ENCODE measurements at regions not wholly inside any gene's neighbourhood (a gene's known extent, or its start where the extent isn't known, plus 50 kb on each side); places are given as distances from the start of the nearest gene placed in this dataset.

GRCh38 chrX:13891377-13892140 is 74.7 kb upstream of the GPM6B start (continued):
- TF ChIP-seq ZNF48 (tag by site-specific recombination; IDR thresholded peaks at IDR 0.05) (no peak), ZBTB10 (tag by site-specific recombination; IDR thresholded peaks at IDR 0.05) (no peak), ZNF121 (tag by site-specific recombination; IDR thresholded peaks at IDR 0.05) (no peak), REPIN1 (tag by site-specific recombination; IDR thresholded peaks at IDR 0.05; ENCODE audit: low read depth) (no peak), ZNF214 (tag by site-specific recombination; IDR thresholded peaks at IDR 0.05; ENCODE audit: borderline replicate concordance) (no peak), ZNF747 (tag by site-specific recombination; IDR thresholded peaks at IDR 0.05) (no peak), PRDM4 (tag by site-specific recombination; IDR thresholded peaks at IDR 0.05) (no peak), ZBTB17 (tag by site-specific recombination; IDR thresholded peaks at IDR 0.05) (no peak), ATF2 (tag by site-specific recombination; IDR thresholded peaks at IDR 0.05; ENCODE audit: low read depth) (no peak)

- no peaks in the 10 kb centered on the region for H3K36me3 ChIP-seq (ENCODE audit: control insufficient read depth in 2 of 2, insufficient read depth in 1 of 2, low read length in 2 of 2)
- CTCF ChIA-PET, result interaction anchor here (0.6 kb wide), 3 partner anchors 13 to 214 kb away, joined by 3 to 4 read pairs (median 3); no protein-coding TSS in a partner anchor
- TF ChIP-seq ZEB2 (tag by site-specific recombination; IDR thresholded peaks at IDR 0.05) (no peak), ZBTB11 (tag by site-specific recombination; conservative IDR thresholded peaks at IDR 0.05; ENCODE audit: low read depth) (no peak), ZNF362 (tag by site-specific recombination; IDR thresholded peaks at IDR 0.05) (no peak), ZNF692 (tag by site-specific recombination; IDR thresholded peaks at IDR 0.05) (no peak), KLF16 (tag by site-specific recombination; IDR thresholded peaks at IDR 0.05) (no peak), ZNF544 (tag by site-specific recombination; IDR thresholded peaks at IDR 0.05) (no peak), ZNF114 (tag by site-specific recombination; IDR thresholded peaks at IDR 0.05) (no peak), ZNF645 (tag by site-specific recombination; IDR thresholded peaks at IDR 0.05) (no peak), OVOL3 (tag by site-specific recombination; IDR thresholded peaks at IDR 0.05) (no peak), SCRT1 (tag by site-specific recombination; IDR thresholded peaks at IDR 0.05; ENCODE audit: borderline replicate concordance) (no peak)
- no peaks in the 10 kb centered on the region for H3K9me3 ChIP-seq (ENCODE audit: control insufficient read depth, insufficient read depth, low read depth, low read length)
- H3K4me3 ChIP-seq (ENCODE audit: low read depth, low read length), result no peak overlapping the region
- POLR2A ChIA-PET, result interaction anchor here (0.7 kb wide), 1 partner anchor 383 kb away, joined by 3 read pairs; no protein-coding TSS in a partner anchor
- H3K27ac ChIP-seq (ENCODE audit: extremely low read depth, low read depth, low read length), result no peak overlapping the region
- no peaks in the 10 kb centered on the region for H3K4me1 ChIP-seq (ENCODE audit: control insufficient read depth, insufficient read depth, low read length)
Observed at GRCh38 chrX:13890806-13891205, 73.9 kb upstream of the GPM6B start.
